ENCODE measurements at regions not wholly inside any gene's neighbourhood (a gene's known extent, or its start where the extent isn't known, plus 50 kb on each side); places are given as distances from the start of the nearest gene placed in this dataset.

DNA sequence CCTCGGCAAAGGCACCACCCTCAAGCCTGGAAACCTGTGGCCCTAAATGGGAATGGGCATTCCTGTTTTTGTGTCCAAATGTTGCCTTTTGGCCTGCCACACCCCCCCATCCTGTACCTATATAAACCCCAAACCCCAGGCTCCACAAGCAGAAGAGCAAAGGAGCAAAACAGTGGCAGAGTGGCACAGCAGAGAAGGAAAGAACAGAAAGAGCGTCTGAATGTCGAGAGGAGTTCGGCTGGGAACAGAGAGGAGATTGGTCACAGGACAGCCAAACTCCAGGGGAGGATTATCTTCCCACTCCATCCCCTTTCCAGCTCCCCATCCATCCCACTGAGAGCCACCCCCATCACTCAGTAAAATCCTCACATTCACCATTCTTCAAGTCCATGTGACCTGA is 58.0 kb upstream of the PREP start:
- TF ChIP-seq, protein P1, sequence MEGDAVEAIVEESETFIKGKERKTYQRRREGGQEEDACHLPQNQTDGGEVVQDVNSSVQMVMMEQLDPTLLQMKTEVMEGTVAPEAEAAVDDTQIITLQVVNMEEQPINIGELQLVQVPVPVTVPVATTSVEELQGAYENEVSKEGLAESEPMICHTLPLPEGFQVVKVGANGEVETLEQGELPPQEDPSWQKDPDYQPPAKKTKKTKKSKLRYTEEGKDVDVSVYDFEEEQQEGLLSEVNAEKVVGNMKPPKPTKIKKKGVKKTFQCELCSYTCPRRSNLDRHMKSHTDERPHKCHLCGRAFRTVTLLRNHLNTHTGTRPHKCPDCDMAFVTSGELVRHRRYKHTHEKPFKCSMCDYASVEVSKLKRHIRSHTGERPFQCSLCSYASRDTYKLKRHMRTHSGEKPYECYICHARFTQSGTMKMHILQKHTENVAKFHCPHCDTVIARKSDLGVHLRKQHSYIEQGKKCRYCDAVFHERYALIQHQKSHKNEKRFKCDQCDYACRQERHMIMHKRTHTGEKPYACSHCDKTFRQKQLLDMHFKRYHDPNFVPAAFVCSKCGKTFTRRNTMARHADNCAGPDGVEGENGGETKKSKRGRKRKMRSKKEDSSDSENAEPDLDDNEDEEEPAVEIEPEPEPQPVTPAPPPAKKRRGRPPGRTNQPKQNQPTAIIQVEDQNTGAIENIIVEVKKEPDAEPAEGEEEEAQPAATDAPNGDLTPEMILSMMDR (conservative IDR thresholded peaks at IDR 0.05): no peak
- TF ChIP-seq EZH2 (IDR thresholded peaks at IDR 0.05; ENCODE audit: low read depth): no peak

All from PC-9 (cell line).